ENCODE measurements at regions not wholly inside any gene's neighbourhood (a gene's known extent, or its start where the extent isn't known, plus 50 kb on each side); places are given as distances from the start of the nearest gene placed in this dataset.

GRCh38 chr20:25135031-25135430, 53.1 kb upstream of the VSX1 start:
- DNase-seq (ENCODE audit: low read depth in 2 of 2), result no peak

- DNase-seq (ENCODE audit: low read depth in 2 of 2), result no peak
Observed at GRCh38 chr20:25136056-25136455, 54.1 kb upstream of the VSX1 start.

GRCh38 chr20:25136643-25137559, 55.0 kb upstream of the VSX1 start:
- peak; percentile 20 to 26 for DNase-seq (ENCODE audit: low read depth in 2 of 2)

- DNase-seq (ENCODE audit: low read depth in 2 of 2), result no peak
Observed at GRCh38 chr20:25139029-25139705, 56.3 kb upstream of the ENTPD6 start.

- DNase-seq (ENCODE audit: low read depth in 2 of 2), result no peak
Observed at GRCh38 chr20:25140968-25141367, 54.5 kb upstream of the ENTPD6 start.

- DNase-seq (ENCODE audit: low read depth in 2 of 2), result no peak
Observed at GRCh38 chr20:25142435-25142834, 53.1 kb upstream of the ENTPD6 start.

- DNase-seq (ENCODE audit: low read depth in 2 of 2), result no peak
Observed at GRCh38 chr20:25145131-25145530, 50.4 kb upstream of the ENTPD6 start.

All from fibroblast of skin of left biceps (primary cell).